GM12872 (cell line): ENCODE measurements at regions not wholly inside any gene's neighbourhood (a gene's known extent, or its start where the extent isn't known, plus 50 kb on each side); places are given as distances from the start of the nearest gene placed in this dataset.

Experiments used
- CTCF ChIP-seq: IDR thresholded peaks from 3 replicates; pipeline ENCODE4 v1.5.1; 2011; ENCODE audit warnings: low read depth, mild to moderate bottlenecking, low read length, moderate library complexity; ENCODE audit not compliant: insufficient read depth

- no peak for TF ChIP-seq CTCF
Observed at GRCh38 chr2:226619707-226620106, 179.9 kb downstream of the IRS1 start.

- TF ChIP-seq CTCF, result no peak
Observed at GRCh38 chr2:226618875-226619605, 180.6 kb downstream of the IRS1 start.

GRCh38 chr2:226618544-226618874 is 181.1 kb downstream of the IRS1 start:
- no peak for TF ChIP-seq CTCF

- TF ChIP-seq CTCF, result no peak
Observed at GRCh38 chr2:226615891-226616290, 183.7 kb downstream of the IRS1 start.

- no peak for TF ChIP-seq CTCF
Observed at GRCh38 chr2:226611944-226612318, 187.7 kb downstream of the IRS1 start.

- TF ChIP-seq CTCF, result no peak
Observed at GRCh38 chr2:226611196-226611943, 188.2 kb downstream of the IRS1 start.

GRCh38 chr2:226609366-226609765 is 190.3 kb downstream of the IRS1 start:
- no peak for TF ChIP-seq CTCF
